ENCODE measurements at regions not wholly inside any gene's neighbourhood (a gene's known extent, or its start where the extent isn't known, plus 50 kb on each side); places are given as distances from the start of the nearest gene placed in this dataset.
A peak's percentile ranks its signal among the peaks of the same experiment; 100 is the strongest.

- H3K27me3 ChIP-seq (ENCODE audit: insufficient read depth, low read length), result no peaks in the 10 kb centered on the region; the same call in 1 of the 2 replicates
- no peak overlapping the region for H2BK20ac ChIP-seq (ENCODE audit: low read depth, low read length, poor library complexity, severe bottlenecking)
- H4K5ac ChIP-seq (ENCODE audit: insufficient read length, low read depth, low read length), result no peak overlapping the region
- Mint-ChIP-seq H3K36me3 (ENCODE audit: insufficient read depth in 1 of 3, low read depth in 3 of 3) (peaks cover 6 to 10% (median 8%) of the 10 kb centered on the region in 3 experiments), H3K9me3 (peaks cover 7 to 14% of the 10 kb centered on the region in 2 experiments), H3K27me3 (ENCODE audit: low read depth) (peaks cover 75% of the 10 kb centered on the region), H3K4me1 (peaks cover 27 to 58% of the 10 kb centered on the region in 2 experiments), H3K4me3 (no peak overlapping the region), H3K27ac (no peak overlapping the region)
- H3K79me1 ChIP-seq (ENCODE audit: insufficient read depth, low read depth, low read length, poor library complexity, severe bottlenecking), result no peaks in the 10 kb centered on the region
- H3K4me2 ChIP-seq (ENCODE audit: insufficient read depth, insufficient read length, low read length), result no peak overlapping the region
- no peak overlapping the region for H2AK5ac ChIP-seq (ENCODE audit: insufficient read length, low read length)
- TF ChIP-seq CTCF (conservative IDR thresholded peaks at IDR 0.05), result no peak
- H3K27ac ChIP-seq (ENCODE audit: insufficient read length, low read depth, low read length), result no peak overlapping the region
- no peak overlapping the region for H2BK12ac ChIP-seq (ENCODE audit: insufficient read length, low read depth, low read length)
- H3K79me2 ChIP-seq (ENCODE audit: insufficient read depth, low read length), result no peaks in the 10 kb centered on the region
- no peak overlapping the region for H4K8ac ChIP-seq (replicated peaks; ENCODE audit: insufficient read length, low read depth, low read length)
- H4K20me1 ChIP-seq (ENCODE audit: control insufficient read depth, insufficient read depth, insufficient read length), result no peaks in the 10 kb centered on the region
- H3K56ac ChIP-seq (ENCODE audit: insufficient read length, low read depth, low read length), result no peak overlapping the region
- H3T11ph ChIP-seq (ENCODE audit: low read length), result no peak overlapping the region
- no peak overlapping the region for H3K14ac ChIP-seq (ENCODE audit: insufficient read depth, low read length)
- H4K91ac ChIP-seq (ENCODE audit: insufficient read length, low read depth, low read length), result no peak overlapping the region
- H3K4me1 ChIP-seq (ENCODE audit: insufficient read depth, low read length), result peaks cover 8% of the 10 kb centered on the region; the same call in 1 of the 2 replicates
- no peak overlapping the region for H3K9ac ChIP-seq (ENCODE audit: extremely low read depth, insufficient read length, low read length)
- H3K23ac ChIP-seq (ENCODE audit: insufficient read length, low read depth, low read length), result no peak overlapping the region
- H3K4ac ChIP-seq (ENCODE audit: low read depth, low read length), result no peak overlapping the region
- no CpG with 5 or more reads among the region's 1 CpG for WGBS (ENCODE audit: extremely low coverage, insufficient read length, low lambda C conversion rate)
- no peak overlapping the region for H2AFZ ChIP-seq (ENCODE audit: low read length)
- H2BK120ac ChIP-seq (ENCODE audit: low read depth, low read length, poor library complexity, severe bottlenecking), result no peak overlapping the region
- H2BK5ac ChIP-seq (ENCODE audit: insufficient read length, low read length), result no peak overlapping the region
- no peak overlapping the region for H3K18ac ChIP-seq (ENCODE audit: insufficient read length, low read depth, low read length)
- no peaks in the 10 kb centered on the region for H3K9me3 ChIP-seq (ENCODE audit: control insufficient read depth, low read depth, low read length)
- H2BK15ac ChIP-seq (ENCODE audit: low read depth, low read length), result no peak overlapping the region
- H3K23me2 ChIP-seq (ENCODE audit: insufficient read length, low read depth, low read length, poor library complexity, severe bottlenecking), result no peaks in the 10 kb centered on the region
- DNase-seq, result peak; percentile 24
Observed at GRCh38 chr6:14272737-14273085, 155.1 kb downstream of the CD83 start.
